GM23248 (cell line): ENCODE measurements at regions not wholly inside any gene's neighbourhood (a gene's known extent, or its start where the extent isn't known, plus 50 kb on each side); places are given as distances from the start of the nearest gene placed in this dataset.

Experiments used
- EZH2 ChIP-seq: fragments of 200-600 bp; sonication (generic); IDR thresholded peaks from 2 replicates; pipeline ENCODE4 v1.6.1; 2018; ENCODE audit warnings: antibody characterized with exemption, mild to moderate bottlenecking; ENCODE audit not compliant: insufficient read depth, poor library complexity, severe bottlenecking
- EZH2phosphoT487 ChIP-seq: fragments of 200-600 bp; sonication (generic); IDR thresholded peaks from 2 replicates; pipeline ENCODE4 v1.6.1; 2018; ENCODE audit warnings: antibody characterized with exemption, moderate library complexity, mild to moderate bottlenecking, low read depth; ENCODE audit not compliant: insufficient read depth

GRCh38 chr12:84435682-84436081, 476.9 kb downstream of the SLC6A15 start:
- TF ChIP-seq EZH2 (no peak), EZH2phosphoT487 (no peak)
